Astrocyte (in vitro differentiated cells and primary cell): ENCODE measurements at regions not wholly inside any gene's neighbourhood (a gene's known extent, or its start where the extent isn't known, plus 50 kb on each side); places are given as distances from the start of the nearest gene placed in this dataset.

Experiments
- DNase-seq: peaks from one replicate; pipeline ENCODE4 v3.0.0-alpha.2; 2010; ENCODE audit warnings: low read depth
- FAIRE-seq: peaks from 2 replicates; lab custom pipeline; 2011; peaks lifted over from hg19 to GRCh38; lab: Jason Lieb, UNC
- H2AFZ ChIP-seq: 2 replicates; pipeline ENCODE4 v1.6.0; 2012; ENCODE audit warnings: low read depth, low read length, inconsistent platforms
- H3K27ac ChIP-seq: 2 replicates; pipeline ENCODE4 v1.5.1; 2011; ENCODE audit warnings: low read depth, low read length, inconsistent platforms
- H3K27me3 ChIP-seq: 2 replicates; pipeline ENCODE4 v1.6.0; 2011; ENCODE audit warnings: low read length, inconsistent platforms; ENCODE audit not compliant: insufficient read depth
- H3K36me3 ChIP-seq: 2 replicates; pipeline ENCODE4 v1.5.1; 2011; ENCODE audit warnings: low read length, inconsistent platforms; ENCODE audit not compliant: insufficient read depth
- H3K4me1 ChIP-seq: 2 replicates; pipeline ENCODE4 v1.5.1; 2011; ENCODE audit warnings: low read length, inconsistent platforms; ENCODE audit not compliant: insufficient read depth
- H3K4me2 ChIP-seq: 2 replicates; pipeline ENCODE4 v1.6.0; 2012; ENCODE audit warnings: low read length, inconsistent platforms
- H3K4me3 ChIP-seq: 2 replicates; pipeline ENCODE4 v1.5.1; 2011; ENCODE audit warnings: low read depth, mild to moderate bottlenecking, low read length, inconsistent platforms; ENCODE audit not compliant: insufficient read depth
- H3K79me2 ChIP-seq: 2 replicates; pipeline ENCODE4 v1.6.0; 2012; ENCODE audit warnings: mild to moderate bottlenecking, low read length, inconsistent platforms; ENCODE audit not compliant: insufficient read depth
- H3K9ac ChIP-seq: 2 replicates; pipeline ENCODE4 v1.6.0; 2012; ENCODE audit warnings: mild to moderate bottlenecking, low read length, inconsistent platforms
- H3K9me3 ChIP-seq: 2 replicates; pipeline ENCODE4 v1.5.1; 2012; ENCODE audit warnings: low read depth, mild to moderate bottlenecking, low read length, inconsistent platforms; ENCODE audit not compliant: insufficient read depth
- H4K20me1 ChIP-seq: 2 replicates; pipeline ENCODE4 v1.6.0; 2012; ENCODE audit warnings: low read length, inconsistent platforms; ENCODE audit not compliant: insufficient read depth
- H3K27ac Mint-ChIP-seq: one replicate; pipeline ENCODE4 v1.8.0; 2021; ENCODE audit warnings: mild to moderate bottlenecking, mixed read lengths; ENCODE audit not compliant: unreplicated experiment
- H3K27me3 Mint-ChIP-seq: one replicate; pipeline ENCODE4 v1.8.0; 2021; ENCODE audit warnings: low read depth, mixed read lengths; ENCODE audit not compliant: unreplicated experiment
- H3K36me3 Mint-ChIP-seq: one replicate; pipeline ENCODE4 v1.8.0; 2021; ENCODE audit warnings: low read depth, mixed read lengths; ENCODE audit not compliant: unreplicated experiment
- H3K4me1 Mint-ChIP-seq: one replicate; pipeline ENCODE4 v1.8.0; 2021; ENCODE audit warnings: low read depth, mixed read lengths; ENCODE audit not compliant: unreplicated experiment
- H3K4me3 Mint-ChIP-seq: one replicate; pipeline ENCODE4 v1.8.0; 2021; ENCODE audit warnings: mild to moderate bottlenecking, moderate library complexity, mixed read lengths; ENCODE audit not compliant: unreplicated experiment
- H3K9me3 Mint-ChIP-seq: one replicate; pipeline ENCODE4 v1.8.0; 2021; ENCODE audit warnings: mild to moderate bottlenecking, mixed read lengths; ENCODE audit not compliant: unreplicated experiment
- EZH2 ChIP-seq: IDR thresholded peaks from 2 replicates; pipeline ENCODE4 v1.6.1; 2012; ENCODE audit warnings: mild to moderate bottlenecking, low read length, inconsistent platforms; ENCODE audit not compliant: insufficient read depth
- TF ChIP-seq, protein P1 (sequence below): IDR thresholded peaks from 2 replicates; pipeline ENCODE4 v1.5.1; 2011; ENCODE audit warnings: low read depth, mild to moderate bottlenecking, inconsistent platforms, low read length, moderate library complexity; ENCODE audit not compliant: insufficient read depth

DNA sequence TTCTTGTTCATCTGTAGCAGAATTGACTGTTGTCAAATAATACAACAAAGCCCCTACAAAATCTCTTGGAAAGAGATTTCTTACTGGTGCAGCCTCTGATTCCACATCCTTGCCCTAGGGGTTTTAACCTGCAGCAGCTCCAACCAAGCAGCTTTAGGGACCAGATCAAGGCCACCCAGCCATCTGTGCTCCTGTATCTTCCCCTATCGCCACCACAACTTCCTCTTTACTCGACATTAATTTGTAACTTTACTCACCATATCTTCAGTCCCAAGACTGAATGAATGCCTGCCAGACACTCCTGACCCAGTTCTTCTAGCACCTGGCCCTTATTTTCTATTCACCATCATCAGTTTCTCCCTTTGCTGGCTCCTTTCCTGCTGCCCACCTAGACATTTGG, 156.6 kb upstream of the IL12A start:
- H3K9ac ChIP-seq, result no peak overlapping the region
- peaks cover 85% of the 10 kb centered on the region for H3K79me2 ChIP-seq
- H3K4me3 ChIP-seq, result no peak overlapping the region
- H3K4me3 Mint-ChIP-seq, result no peak overlapping the region
- TF ChIP-seq EZH2, result no peak
- TF ChIP-seq, protein P1, sequence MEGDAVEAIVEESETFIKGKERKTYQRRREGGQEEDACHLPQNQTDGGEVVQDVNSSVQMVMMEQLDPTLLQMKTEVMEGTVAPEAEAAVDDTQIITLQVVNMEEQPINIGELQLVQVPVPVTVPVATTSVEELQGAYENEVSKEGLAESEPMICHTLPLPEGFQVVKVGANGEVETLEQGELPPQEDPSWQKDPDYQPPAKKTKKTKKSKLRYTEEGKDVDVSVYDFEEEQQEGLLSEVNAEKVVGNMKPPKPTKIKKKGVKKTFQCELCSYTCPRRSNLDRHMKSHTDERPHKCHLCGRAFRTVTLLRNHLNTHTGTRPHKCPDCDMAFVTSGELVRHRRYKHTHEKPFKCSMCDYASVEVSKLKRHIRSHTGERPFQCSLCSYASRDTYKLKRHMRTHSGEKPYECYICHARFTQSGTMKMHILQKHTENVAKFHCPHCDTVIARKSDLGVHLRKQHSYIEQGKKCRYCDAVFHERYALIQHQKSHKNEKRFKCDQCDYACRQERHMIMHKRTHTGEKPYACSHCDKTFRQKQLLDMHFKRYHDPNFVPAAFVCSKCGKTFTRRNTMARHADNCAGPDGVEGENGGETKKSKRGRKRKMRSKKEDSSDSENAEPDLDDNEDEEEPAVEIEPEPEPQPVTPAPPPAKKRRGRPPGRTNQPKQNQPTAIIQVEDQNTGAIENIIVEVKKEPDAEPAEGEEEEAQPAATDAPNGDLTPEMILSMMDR, result no peak
- no peak overlapping the region for H3K27ac ChIP-seq
- H3K4me2 ChIP-seq, result no peak overlapping the region
- DNase-seq, result no peak
- peaks cover 27% of the 10 kb centered on the region for H3K4me1 Mint-ChIP-seq
- no peaks in the 10 kb centered on the region for H3K27me3 Mint-ChIP-seq
- no peaks in the 10 kb centered on the region for H3K36me3 ChIP-seq
- H3K4me1 ChIP-seq, result peaks cover 17% of the 10 kb centered on the region
- no peak overlapping the region for H2AFZ ChIP-seq
- no peaks in the 10 kb centered on the region for H3K36me3 Mint-ChIP-seq
- peaks cover 35% of the 10 kb centered on the region for H4K20me1 ChIP-seq
- no peaks in the 10 kb centered on the region for H3K9me3 ChIP-seq
- no peaks in the 10 kb centered on the region for H3K27me3 ChIP-seq
- no peak for FAIRE-seq
- H3K9me3 Mint-ChIP-seq, result no peaks in the 10 kb centered on the region
- H3K27ac Mint-ChIP-seq, result no peak overlapping the region

DNA sequence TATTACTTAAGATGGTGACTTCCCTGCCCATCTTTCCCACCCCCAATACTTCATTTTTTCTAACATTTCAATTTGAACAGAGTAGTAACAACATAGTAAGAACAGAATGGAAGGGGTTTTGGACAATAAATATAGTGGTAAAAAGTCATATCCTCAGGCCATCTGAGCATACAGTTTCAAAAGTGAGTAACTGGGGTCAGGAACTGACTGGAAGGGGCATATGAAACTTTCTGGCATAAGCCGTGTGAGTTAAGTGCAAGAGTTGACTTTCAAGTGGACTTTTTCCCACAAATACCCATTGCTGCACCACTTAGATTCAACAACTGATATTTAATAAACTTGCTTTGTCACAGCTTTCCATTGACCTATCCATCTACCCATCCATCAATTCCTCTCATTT, 153.5 kb upstream of the IL12A start:
- H3K27me3 Mint-ChIP-seq, result no peaks in the 10 kb centered on the region
- H3K27me3 ChIP-seq, result no peaks in the 10 kb centered on the region
- no peak overlapping the region for H2AFZ ChIP-seq
- no peak overlapping the region for H3K9ac ChIP-seq
- no peak overlapping the region for H3K27ac Mint-ChIP-seq
- H3K4me3 Mint-ChIP-seq, result no peak overlapping the region
- H3K4me2 ChIP-seq, result no peak overlapping the region
- H3K4me1 ChIP-seq, result peaks cover 24% of the 10 kb centered on the region
- H3K79me2 ChIP-seq, result peaks cover 93% of the 10 kb centered on the region
- H3K36me3 Mint-ChIP-seq, result no peaks in the 10 kb centered on the region
- no peak for DNase-seq
- TF ChIP-seq, protein P1, result no peak
- no peak for TF ChIP-seq EZH2
- no peak overlapping the region for H3K27ac ChIP-seq
- no peaks in the 10 kb centered on the region for H3K36me3 ChIP-seq
- no peak overlapping the region for H3K4me3 ChIP-seq
- FAIRE-seq, result no peak
- H3K9me3 Mint-ChIP-seq, result no peaks in the 10 kb centered on the region
- H3K4me1 Mint-ChIP-seq, result peaks cover 32% of the 10 kb centered on the region
- peaks cover 48% of the 10 kb centered on the region for H4K20me1 ChIP-seq
- H3K9me3 ChIP-seq, result no peaks in the 10 kb centered on the region

DNA sequence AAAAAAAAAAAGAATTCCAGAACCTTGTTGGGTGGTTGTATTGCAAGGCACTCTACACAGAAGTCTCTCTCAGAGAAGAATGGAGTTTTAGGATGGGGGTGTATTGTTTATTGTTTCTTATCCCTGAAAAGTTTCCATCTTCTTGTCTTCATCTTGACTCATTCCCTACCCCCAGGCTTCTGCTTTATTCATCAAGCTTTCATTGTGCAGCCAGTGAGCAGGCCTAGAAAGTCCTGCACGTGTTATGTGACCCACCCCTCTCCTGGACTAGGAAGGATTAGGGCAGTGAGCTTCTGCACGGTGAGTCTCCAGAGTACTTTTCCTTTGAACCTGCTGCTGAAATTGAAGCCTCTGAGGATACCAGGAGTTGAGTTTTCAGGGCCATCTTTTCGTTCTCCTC, 150.9 kb upstream of the IL12A start:
- Histone ChIP-seq H3K27ac (no peak overlapping the region), H3K4me2 (no peak overlapping the region), H3K79me2 (peaks cover 94% of the 10 kb centered on the region), H3K9me3 (no peaks in the 10 kb centered on the region), H3K36me3 (no peaks in the 10 kb centered on the region), H3K4me1 (peaks cover 26% of the 10 kb centered on the region), H3K4me3 (no peak overlapping the region), H3K9ac (no peak overlapping the region), H2AFZ (no peak overlapping the region), H4K20me1 (peaks cover 52% of the 10 kb centered on the region), H3K27me3 (no peaks in the 10 kb centered on the region)
- Mint-ChIP-seq H3K4me1 (peaks cover 44% of the 10 kb centered on the region), H3K9me3 (no peaks in the 10 kb centered on the region), H3K27ac (peak overlapping the region; percentile 30), H3K36me3 (no peaks in the 10 kb centered on the region), H3K4me3 (no peak overlapping the region), H3K27me3 (no peaks in the 10 kb centered on the region)
- TF ChIP-seq, protein P1, result no peak
- TF ChIP-seq EZH2, result no peak
- DNase-seq (no peak), FAIRE-seq (no peak)
